Naive thymus-derived CD4-positive, alpha-beta T cell (primary cell): ENCODE measurements at regions not wholly inside any gene's neighbourhood (a gene's known extent, or its start where the extent isn't known, plus 50 kb on each side); places are given as distances from the start of the nearest gene placed in this dataset.

Experiments
- ATAC-seq: fragments of 150-1000 bp; cut with Tn5 transposase; 2 replicates; pipeline ENCODE4 v1.10.0; 2021; ENCODE audit warnings: mild to moderate bottlenecking, moderate library complexity
- CTCF ChIA-PET: fragments of 350-600 bp; sonication (Branson Sonifier 250); formaldehyde crosslinking; loops from one replicate; lab custom pipeline; 2021; ENCODE audit warnings: antibody characterized with exemption; lab: Charles Lee
- POLR2A ChIA-PET: fragments of 350-600 bp; sonication (Branson Sonifier 250); formaldehyde crosslinking; loops from one replicate; lab custom pipeline; 2021; ENCODE audit warnings: antibody characterized with exemption, inconsistent platforms; lab: Charles Lee
- DNase-seq, 9 donors: peaks; one replicate each; pipeline versions ENCODE4 v3.0.0 to v3.0.0-alpha.2; 2020 to 2022; ENCODE audit warnings: mixed read lengths in 1 of 9
- H3K27ac ChIP-seq: one replicate; pipeline ENCODE4 v1.7.0; 2013; ENCODE audit warnings: mild to moderate bottlenecking, low read depth, low read length, moderate library complexity
- H3K27me3 ChIP-seq, 2 donors: one replicate each; pipeline ENCODE4 v1.7.0; 2013; ENCODE audit warnings: low read length in 2 of 2, mild to moderate bottlenecking in 2 of 2, moderate library complexity in 2 of 2; ENCODE audit not compliant: control insufficient read depth in 2 of 2, insufficient read depth in 2 of 2
- H3K36me3 ChIP-seq, 3 experiments: 1 replicate in 2 of 3; 2 replicates in 1 of 3; pipeline ENCODE4 v1.7.0; 2013; ENCODE audit warnings: low read length in 3 of 3, mild to moderate bottlenecking in 3 of 3, moderate library complexity in 1 of 3; ENCODE audit not compliant: insufficient read depth in 3 of 3, control insufficient read depth in 2 of 3
- H3K4me1 ChIP-seq, 2 donors: one replicate each; pipeline ENCODE4 v1.7.0; 2013; ENCODE audit warnings: low read length in 2 of 2, mild to moderate bottlenecking in 2 of 2, moderate library complexity in 1 of 2; ENCODE audit not compliant: control insufficient read depth in 2 of 2, insufficient read depth in 2 of 2
- H3K4me3 ChIP-seq: 2 replicates; pipeline ENCODE4 v1.7.0; 2013; ENCODE audit warnings: mild to moderate bottlenecking, low read length
- H3K9me3 ChIP-seq, 3 experiments: 1 replicate in 2 of 3; 2 replicates in 1 of 3; pipeline ENCODE4 v1.7.0; 2013; ENCODE audit warnings: low read length in 3 of 3; ENCODE audit not compliant: control insufficient read depth in 2 of 3
- H3K27ac Mint-ChIP-seq, 9 donors: one replicate each; pipeline ENCODE4 v1.8.0; 2020 to 2022; ENCODE audit warnings: mixed read lengths in 9 of 9, mild to moderate bottlenecking in 8 of 9, moderate library complexity in 5 of 9, inconsistent platforms in 2 of 9
- H3K27me3 Mint-ChIP-seq, 5 donors: one replicate each; pipeline ENCODE4 v1.8.0; 2021 to 2022; ENCODE audit warnings: mixed read lengths in 5 of 5, mild to moderate bottlenecking in 1 of 5
- H3K36me3 Mint-ChIP-seq, 5 donors: one replicate each; pipeline ENCODE4 v1.8.0; 2020 to 2022; ENCODE audit warnings: mixed read lengths in 5 of 5, mild to moderate bottlenecking in 3 of 5, inconsistent platforms in 1 of 5
- H3K4me1 Mint-ChIP-seq, 7 donors: one replicate each; pipeline ENCODE4 v1.8.0; 2020 to 2022; ENCODE audit warnings: mixed read lengths in 7 of 7, mild to moderate bottlenecking in 3 of 7, inconsistent platforms in 1 of 7
- H3K4me3 Mint-ChIP-seq, 10 donors: one replicate each; pipeline ENCODE4 v1.8.0; 2020 to 2022; ENCODE audit warnings: mild to moderate bottlenecking in 10 of 10, mixed read lengths in 10 of 10, moderate library complexity in 6 of 10, inconsistent platforms in 2 of 10
- H3K9me3 Mint-ChIP-seq, 11 donors: one replicate each; pipeline ENCODE4 v1.8.0; 2020 to 2022; ENCODE audit warnings: mixed read lengths in 11 of 11, mild to moderate bottlenecking in 4 of 11, inconsistent platforms in 1 of 11, moderate library complexity in 1 of 11
- intact Hi-C, 2 donors: fragments of 100-400 bp; cut with micrococcal nuclease; formaldehyde crosslinking; loops; one replicate each; pipeline ENCODE4 v1.15.1; 2023

- Mint-ChIP-seq H3K27me3 (no peaks in the 10 kb centered on the region), H3K4me1 (no peaks in the 10 kb centered on the region), H3K27ac (no peak overlapping the region), H3K4me3 (no peak overlapping the region), H3K36me3 (no peaks in the 10 kb centered on the region), H3K9me3 (peaks cover 0 to 9% (median 2%) of the 10 kb centered on the region in 11 donors)
- Histone ChIP-seq H3K27me3 (no peaks in the 10 kb centered on the region), H3K27ac (no peak overlapping the region), H3K4me3 (no peak overlapping the region), H3K9me3 (no peaks in the 10 kb centered on the region), H3K36me3 (no peaks in the 10 kb centered on the region), H3K4me1 (no peaks in the 10 kb centered on the region)
- ChIA-PET CTCF (no interaction called here), POLR2A (no interaction called here)
- no peak for DNase-seq
- no peak for ATAC-seq
- intact Hi-C loops, result no loop called here
Measured at GRCh38 chr3:78414261-78414660, 1353.5 kb downstream of the ROBO1 start.

- CTCF ChIA-PET, result no interaction called here
- Mint-ChIP-seq H3K4me1 (no peaks in the 10 kb centered on the region), H3K4me3 (no peak overlapping the region), H3K9me3 (peaks cover 0 to 17% (median 6%) of the 10 kb centered on the region in 11 donors), H3K36me3 (no peaks in the 10 kb centered on the region), H3K27me3 (no peaks in the 10 kb centered on the region), H3K27ac (no peak overlapping the region)
- Histone ChIP-seq H3K36me3 (no peaks in the 10 kb centered on the region), H3K4me3 (no peak overlapping the region), H3K27ac (no peak overlapping the region), H3K9me3 (no peaks in the 10 kb centered on the region), H3K27me3 (no peaks in the 10 kb centered on the region), H3K4me1 (no peaks in the 10 kb centered on the region)
- DNase-seq, result no peak
- ATAC-seq, result no peak
- intact Hi-C loops, result loop anchor here in 1 of 2 donors (5.0 kb wide), 1 partner anchor 1083 kb away; no protein-coding TSS in a partner anchor
- POLR2A ChIA-PET, result no interaction called here
Measured at GRCh38 chr3:78420611-78421010, 1347.2 kb downstream of the ROBO1 start.

- intact Hi-C loops, result loop anchor here in 1 of 2 donors (5.0 kb wide), 1 partner anchor 1084 kb away; no protein-coding TSS in a partner anchor
- Histone ChIP-seq H3K27ac (no peak overlapping the region), H3K27me3 (no peaks in the 10 kb centered on the region), H3K4me1 (no peaks in the 10 kb centered on the region), H3K9me3 (no peaks in the 10 kb centered on the region), H3K36me3 (no peaks in the 10 kb centered on the region), H3K4me3 (no peak overlapping the region)
- DNase-seq, result no peak
- CTCF ChIA-PET, result no interaction called here
- Mint-ChIP-seq H3K27ac (no peak overlapping the region), H3K9me3 (peaks cover 0 to 12% (median 4%) of the 10 kb centered on the region in 11 donors), H3K4me3 (no peak overlapping the region), H3K27me3 (no peaks in the 10 kb centered on the region), H3K4me1 (no peaks in the 10 kb centered on the region), H3K36me3 (no peaks in the 10 kb centered on the region)
- no peak for ATAC-seq
- POLR2A ChIA-PET, result no interaction called here
Measured at GRCh38 chr3:78421247-78421966, 1346.4 kb downstream of the ROBO1 start.

- Mint-ChIP-seq H3K4me3 (no peak overlapping the region), H3K36me3 (no peaks in the 10 kb centered on the region), H3K4me1 (no peaks in the 10 kb centered on the region), H3K27ac (no peak overlapping the region), H3K27me3 (no peaks in the 10 kb centered on the region), H3K9me3 (peaks cover 1 to 19% (median 6%) of the 10 kb centered on the region in 11 donors)
- POLR2A ChIA-PET, result no interaction called here
- no peaks in the 10 kb centered on the region for H3K27me3 ChIP-seq
- no peak for ATAC-seq
- CTCF ChIA-PET, result no interaction called here
- no peaks in the 10 kb centered on the region for H3K36me3 ChIP-seq
- H3K27ac ChIP-seq, result no peak overlapping the region
- H3K4me3 ChIP-seq, result no peak overlapping the region
- H3K9me3 ChIP-seq, result no peaks in the 10 kb centered on the region
- intact Hi-C loops, result loop anchor here in 1 of 2 donors (5.0 kb wide), 1 partner anchor 1087 kb away; no protein-coding TSS in a partner anchor
- no peaks in the 10 kb centered on the region for H3K4me1 ChIP-seq
- no peak for DNase-seq
Measured at GRCh38 chr3:78424656-78425055, 1343.1 kb downstream of the ROBO1 start.

GRCh38 chr3:78426454-78426853 lies 1341.3 kb downstream of the ROBO1 start:
- Histone ChIP-seq H3K27ac (no peak overlapping the region), H3K9me3 (no peaks in the 10 kb centered on the region), H3K4me3 (no peak overlapping the region), H3K27me3 (no peaks in the 10 kb centered on the region), H3K36me3 (no peaks in the 10 kb centered on the region), H3K4me1 (no peaks in the 10 kb centered on the region)
- Mint-ChIP-seq H3K9me3 (peaks cover 0 to 18% (median 4%) of the 10 kb centered on the region in 11 donors), H3K36me3 (no peaks in the 10 kb centered on the region), H3K4me3 (no peak overlapping the region), H3K27me3 (no peaks in the 10 kb centered on the region), H3K4me1 (no peaks in the 10 kb centered on the region), H3K27ac (no peak overlapping the region)
- POLR2A ChIA-PET, result no interaction called here
- CTCF ChIA-PET, result no interaction called here
- intact Hi-C loops, result no loop called here
- DNase-seq (no peak), ATAC-seq (no peak)

- Histone ChIP-seq H3K36me3 (no peaks in the 10 kb centered on the region), H3K27ac (no peak overlapping the region), H3K4me1 (no peaks in the 10 kb centered on the region), H3K27me3 (no peaks in the 10 kb centered on the region), H3K9me3 (no peaks in the 10 kb centered on the region), H3K4me3 (no peak overlapping the region)
- ATAC-seq, result no peak
- intact Hi-C loops, result no loop called here
- ChIA-PET CTCF (no interaction called here), POLR2A (no interaction called here)
- Mint-ChIP-seq H3K27me3 (no peaks in the 10 kb centered on the region), H3K36me3 (no peaks in the 10 kb centered on the region), H3K9me3 (peaks cover 0 to 18% (median 4%) of the 10 kb centered on the region in 11 donors), H3K4me1 (no peaks in the 10 kb centered on the region), H3K4me3 (no peak overlapping the region), H3K27ac (no peak overlapping the region)
- no peak for DNase-seq
Measured at GRCh38 chr3:78427303-78427702, 1340.5 kb downstream of the ROBO1 start.

- Mint-ChIP-seq H3K27me3 (no peaks in the 10 kb centered on the region), H3K4me3 (no peak overlapping the region), H3K36me3 (no peaks in the 10 kb centered on the region), H3K27ac (no peak overlapping the region), H3K9me3 (peaks cover 0 to 12% (median 3%) of the 10 kb centered on the region in 11 donors), H3K4me1 (no peaks in the 10 kb centered on the region)
- Histone ChIP-seq H3K4me1 (no peaks in the 10 kb centered on the region), H3K9me3 (no peaks in the 10 kb centered on the region), H3K27me3 (no peaks in the 10 kb centered on the region), H3K27ac (no peak overlapping the region), H3K4me3 (no peak overlapping the region), H3K36me3 (no peaks in the 10 kb centered on the region)
- POLR2A ChIA-PET, result no interaction called here
- DNase-seq (no peak), ATAC-seq (no peak)
- intact Hi-C loops, result no loop called here
- CTCF ChIA-PET, result no interaction called here
Measured at GRCh38 chr3:78430741-78431140, 1337.1 kb downstream of the ROBO1 start.
